CD8-positive, alpha-beta memory T cell (primary cell): ENCODE measurements at regions not wholly inside any gene's neighbourhood (a gene's known extent, or its start where the extent isn't known, plus 50 kb on each side); places are given as distances from the start of the nearest gene placed in this dataset.
A peak's percentile ranks its signal among the peaks of the same experiment; 100 is the strongest.

Source experiments
- CTCF ChIA-PET: fragments of 350-600 bp; sonication (Branson Sonifier 250); formaldehyde crosslinking; loops from one replicate; lab custom pipeline; 2021; ENCODE audit warnings: antibody characterized with exemption; lab: Charles Lee
- POLR2A ChIA-PET: fragments of 350-600 bp; sonication (Branson Sonifier 250); formaldehyde crosslinking; loops from one replicate; lab custom pipeline; 2021; ENCODE audit warnings: antibody characterized with exemption; lab: Charles Lee
- DNase-seq, 5 donors: peaks; one replicate each; pipeline versions ENCODE4 v3.0.0 to v3.0.0-alpha.2; 2020 to 2022; ENCODE audit warnings: mixed read lengths in 1 of 5
- H3K27ac ChIP-seq: one replicate; pipeline ENCODE4 v1.7.0; 2013; ENCODE audit warnings: low read depth, mild to moderate bottlenecking, low read length, moderate library complexity
- H3K27me3 ChIP-seq: 2 replicates; pipeline ENCODE4 v1.7.0; 2013; ENCODE audit warnings: low read length, mild to moderate bottlenecking; ENCODE audit not compliant: insufficient read depth, poor library complexity, severe bottlenecking
- H3K36me3 ChIP-seq: 2 replicates; pipeline ENCODE4 v1.7.0; 2013; ENCODE audit warnings: mild to moderate bottlenecking, low read length, moderate library complexity; ENCODE audit not compliant: insufficient read depth
- H3K4me1 ChIP-seq: 2 replicates; pipeline ENCODE4 v1.7.0; 2013; ENCODE audit warnings: mild to moderate bottlenecking, low read length, moderate library complexity; ENCODE audit not compliant: insufficient read depth
- H3K4me3 ChIP-seq: 2 replicates; pipeline ENCODE4 v1.7.0; 2013; ENCODE audit warnings: mild to moderate bottlenecking, low read length
- H3K9me3 ChIP-seq: 2 replicates; pipeline ENCODE4 v1.7.0; 2013; ENCODE audit warnings: mild to moderate bottlenecking, low read length
- H3K27ac Mint-ChIP-seq, 8 donors: one replicate each; pipeline ENCODE4 v1.8.0; 2020 to 2021; ENCODE audit warnings: mixed read lengths in 8 of 8, mild to moderate bottlenecking in 6 of 8, inconsistent platforms in 3 of 8, moderate library complexity in 3 of 8
- H3K27me3 Mint-ChIP-seq, 2 donors: one replicate each; pipeline ENCODE4 v1.8.0; 2020 to 2021; ENCODE audit warnings: mixed read lengths in 2 of 2, mild to moderate bottlenecking in 1 of 2, moderate library complexity in 1 of 2
- H3K36me3 Mint-ChIP-seq, 3 donors: one replicate each; pipeline ENCODE4 v1.8.0; 2020 to 2021; ENCODE audit warnings: mixed read lengths in 3 of 3, inconsistent platforms in 1 of 3, mild to moderate bottlenecking in 1 of 3
- H3K4me1 Mint-ChIP-seq, 3 donors: one replicate each; pipeline ENCODE4 v1.8.0; 2020 to 2021; ENCODE audit warnings: mixed read lengths in 3 of 3, inconsistent platforms in 1 of 3, mild to moderate bottlenecking in 1 of 3
- H3K4me3 Mint-ChIP-seq, 7 donors: one replicate each; pipeline ENCODE4 v1.8.0; 2020 to 2021; ENCODE audit warnings: mixed read lengths in 7 of 7, mild to moderate bottlenecking in 6 of 7, moderate library complexity in 4 of 7, inconsistent platforms in 2 of 7
- H3K9me3 Mint-ChIP-seq, 5 donors: one replicate each; pipeline ENCODE4 v1.8.0; 2020 to 2022; ENCODE audit warnings: mixed read lengths in 5 of 5, mild to moderate bottlenecking in 3 of 5, moderate library complexity in 2 of 5, inconsistent platforms in 1 of 5

DNA sequence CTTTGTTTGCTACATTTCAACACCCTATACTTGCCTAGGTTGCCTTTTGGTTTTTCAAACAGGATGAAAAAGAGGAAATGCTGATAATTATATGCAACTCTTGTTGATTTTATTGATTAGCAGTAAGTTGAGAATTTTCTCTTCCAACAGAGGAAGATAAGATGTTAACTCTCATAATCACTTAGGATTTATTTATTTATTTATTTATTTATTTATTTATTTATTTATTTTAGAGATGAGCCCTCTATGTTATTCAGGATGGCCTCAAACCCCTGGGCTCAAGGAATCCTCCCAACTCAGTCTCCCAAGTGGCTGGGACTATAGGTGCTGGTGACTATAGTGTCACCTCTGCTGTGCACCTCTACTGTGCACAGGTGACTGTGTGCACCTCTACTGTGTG lies 111.4 kb upstream of the GLS start:
- Mint-ChIP-seq H3K27me3 (no peaks in the 10 kb centered on the region), H3K27ac (no peak overlapping the region), H3K36me3 (no peaks in the 10 kb centered on the region), H3K4me3 (no peak overlapping the region), H3K4me1 (peaks cover 0 to under 1% (median 0%) of the 10 kb centered on the region in 3 donors), H3K9me3 (peaks cover 0 to 2% (median 0%) of the 10 kb centered on the region in 5 donors)
- no peak overlapping the region for H3K27ac ChIP-seq
- no peaks in the 10 kb centered on the region for H3K27me3 ChIP-seq
- CTCF ChIA-PET, result no interaction called here
- no peak for DNase-seq
- no peak overlapping the region for H3K4me3 ChIP-seq
- no peaks in the 10 kb centered on the region for H3K9me3 ChIP-seq
- POLR2A ChIA-PET, result no interaction called here
- H3K4me1 ChIP-seq, result peaks cover under 1% of the 10 kb centered on the region
- no peaks in the 10 kb centered on the region for H3K36me3 ChIP-seq

DNA sequence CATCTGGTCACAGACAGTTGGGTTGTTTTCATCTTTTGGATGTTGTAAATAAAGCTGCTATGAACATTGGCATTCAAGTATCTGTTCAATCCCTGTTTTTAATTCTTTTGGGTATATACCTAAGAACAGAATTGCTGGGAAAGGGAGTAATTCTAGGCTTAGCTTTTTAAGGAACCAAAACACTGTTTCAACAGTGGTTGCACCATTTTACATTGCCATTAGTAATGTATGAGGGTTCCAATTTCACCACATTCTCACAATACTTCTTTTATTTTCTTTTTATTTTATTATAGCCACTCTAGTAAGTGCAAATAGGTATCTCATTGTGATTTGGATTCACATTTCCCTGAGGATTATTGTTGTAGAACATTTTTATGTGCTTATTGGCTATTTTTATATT lies 108.9 kb upstream of the GLS start:
- H3K27me3 Mint-ChIP-seq, result no peaks in the 10 kb centered on the region
- Histone ChIP-seq H3K27me3 (no peaks in the 10 kb centered on the region), H3K9me3 (no peaks in the 10 kb centered on the region), H3K36me3 (no peaks in the 10 kb centered on the region), H3K4me1 (no peaks in the 10 kb centered on the region), H3K27ac (no peak overlapping the region), H3K4me3 (no peak overlapping the region)
- no peak overlapping the region for H3K4me3 Mint-ChIP-seq
- H3K9me3 Mint-ChIP-seq, result peaks cover 0 to 2% (median 0%) of the 10 kb centered on the region in 5 donors
- H3K27ac Mint-ChIP-seq, result no peak overlapping the region
- CTCF ChIA-PET, result no interaction called here
- no peaks in the 10 kb centered on the region for H3K36me3 Mint-ChIP-seq
- no peak for DNase-seq
- POLR2A ChIA-PET, result no interaction called here
- H3K4me1 Mint-ChIP-seq, result no peaks in the 10 kb centered on the region

DNA sequence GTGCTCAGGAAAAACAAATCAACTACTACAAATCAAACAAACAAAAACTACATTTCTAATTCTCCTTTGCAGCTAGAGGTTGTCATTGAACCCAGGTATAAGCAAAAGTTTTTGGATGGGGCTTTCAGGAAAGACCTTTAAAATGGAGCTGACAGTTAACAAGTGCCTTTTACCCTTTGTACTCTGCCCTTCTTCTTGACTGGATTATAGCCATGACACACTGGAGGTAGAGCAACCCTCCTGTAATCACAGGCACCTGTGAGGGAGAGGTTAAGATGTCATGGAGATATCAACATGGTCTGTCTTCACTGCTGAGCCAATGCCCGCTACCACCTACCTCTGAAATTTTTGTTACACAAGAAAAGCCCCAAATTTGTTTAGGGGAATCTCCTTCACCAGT lies 100.0 kb upstream of the GLS start:
- CTCF ChIA-PET, result interaction anchor here (0.7 kb wide), 1 partner anchor 760 kb away, joined by 3 read pairs; no protein-coding TSS in a partner anchor
- Mint-ChIP-seq H3K4me1 (peaks cover 0 to 3% (median 0%) of the 10 kb centered on the region in 3 donors), H3K9me3 (no peaks in the 10 kb centered on the region), H3K27me3 (peaks cover 7 to 11% of the 10 kb centered on the region in 2 donors), H3K4me3 (no peak overlapping the region), H3K27ac (no peak overlapping the region), H3K36me3 (peaks cover 0 to 3% (median 0%) of the 10 kb centered on the region in 3 donors)
- Histone ChIP-seq H3K27me3 (no peaks in the 10 kb centered on the region), H3K4me1 (no peaks in the 10 kb centered on the region), H3K27ac (no peak overlapping the region), H3K9me3 (no peaks in the 10 kb centered on the region), H3K36me3 (no peaks in the 10 kb centered on the region), H3K4me3 (no peak overlapping the region)
- no peak for DNase-seq
- POLR2A ChIA-PET, result no interaction called here

DNA sequence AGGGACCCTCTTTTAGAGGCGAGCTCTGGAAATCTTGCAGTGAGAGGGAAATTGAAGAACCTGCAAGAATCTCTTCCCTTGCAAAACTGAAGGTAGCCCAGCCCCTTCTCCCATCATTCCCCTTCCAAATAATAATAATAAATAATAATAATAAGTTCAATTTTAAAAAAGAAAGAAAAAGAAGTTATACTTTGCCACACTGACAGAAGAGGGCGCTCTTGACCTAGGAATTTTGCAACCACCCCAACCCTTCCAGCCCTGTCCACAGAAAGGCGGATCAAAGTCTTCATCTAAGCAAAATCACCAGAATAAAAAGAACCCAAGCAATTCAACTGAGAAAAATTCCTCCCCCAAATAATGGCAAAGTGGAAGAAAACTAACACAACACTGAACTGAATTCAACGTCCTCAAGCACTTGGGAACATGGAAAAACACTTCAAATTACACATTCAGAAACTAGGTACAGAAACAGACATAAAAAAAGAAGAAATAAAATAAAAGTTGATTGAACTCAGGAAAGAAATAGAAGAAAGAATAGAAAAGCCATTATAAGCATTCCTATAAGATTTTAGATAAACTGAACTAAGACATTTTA lies 98.9 kb upstream of the GLS start:
- H3K4me1 ChIP-seq, result no peaks in the 10 kb centered on the region
- H3K36me3 ChIP-seq, result no peaks in the 10 kb centered on the region
- peak; percentile 23 to 60 (median 27) for DNase-seq
- Mint-ChIP-seq H3K4me3 (no peak overlapping the region), H3K27me3 (peaks cover 7 to 11% of the 10 kb centered on the region in 2 donors), H3K27ac (no peak overlapping the region), H3K4me1 (peaks cover 0 to 3% (median 0%) of the 10 kb centered on the region in 3 donors), H3K9me3 (no peaks in the 10 kb centered on the region), H3K36me3 (peaks cover 0 to 3% (median 0%) of the 10 kb centered on the region in 3 donors)
- CTCF ChIA-PET, result no interaction called here
- no peaks in the 10 kb centered on the region for H3K9me3 ChIP-seq
- no peaks in the 10 kb centered on the region for H3K27me3 ChIP-seq
- no peak overlapping the region for H3K4me3 ChIP-seq
- H3K27ac ChIP-seq, result no peak overlapping the region
- POLR2A ChIA-PET, result no interaction called here

DNA sequence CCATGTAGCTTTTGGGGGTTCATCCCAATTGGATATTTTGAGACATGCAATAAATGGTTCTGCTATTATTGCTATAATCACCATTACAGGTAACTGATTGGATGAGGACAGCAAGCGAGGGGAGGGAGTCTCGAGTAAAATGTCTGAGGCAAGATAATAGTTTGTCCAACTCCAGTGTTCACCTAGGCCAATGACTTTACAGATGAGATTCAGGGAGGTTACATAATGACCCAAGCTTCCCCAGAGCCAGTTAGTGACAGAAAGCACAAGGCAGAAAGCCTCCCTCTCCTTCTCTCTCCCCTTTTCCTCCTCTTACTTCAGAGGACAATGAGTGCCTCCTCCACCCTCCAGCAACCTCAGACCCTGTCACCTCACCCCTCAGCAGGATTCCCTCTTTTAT lies 98.4 kb upstream of the GLS start:
- H3K4me3 ChIP-seq, result no peak overlapping the region
- no peaks in the 10 kb centered on the region for H3K4me1 ChIP-seq
- no peaks in the 10 kb centered on the region for H3K27me3 ChIP-seq
- ChIA-PET POLR2A (no interaction called here), CTCF (no interaction called here)
- no peaks in the 10 kb centered on the region for H3K9me3 Mint-ChIP-seq
- peaks cover 5 to 11% of the 10 kb centered on the region in 2 donors for H3K27me3 Mint-ChIP-seq
- H3K4me1 Mint-ChIP-seq, result peaks cover 0 to 3% (median 0%) of the 10 kb centered on the region in 3 donors
- H3K9me3 ChIP-seq, result no peaks in the 10 kb centered on the region
- DNase-seq, result no peak
- no peaks in the 10 kb centered on the region for H3K36me3 ChIP-seq
- no peak overlapping the region for H3K4me3 Mint-ChIP-seq
- H3K27ac ChIP-seq, result no peak overlapping the region
- H3K27ac Mint-ChIP-seq, result peak overlapping the region in 2 of 8 donors; percentile 3 to 50
- peaks cover 0 to 3% (median 0%) of the 10 kb centered on the region in 3 donors for H3K36me3 Mint-ChIP-seq

DNA sequence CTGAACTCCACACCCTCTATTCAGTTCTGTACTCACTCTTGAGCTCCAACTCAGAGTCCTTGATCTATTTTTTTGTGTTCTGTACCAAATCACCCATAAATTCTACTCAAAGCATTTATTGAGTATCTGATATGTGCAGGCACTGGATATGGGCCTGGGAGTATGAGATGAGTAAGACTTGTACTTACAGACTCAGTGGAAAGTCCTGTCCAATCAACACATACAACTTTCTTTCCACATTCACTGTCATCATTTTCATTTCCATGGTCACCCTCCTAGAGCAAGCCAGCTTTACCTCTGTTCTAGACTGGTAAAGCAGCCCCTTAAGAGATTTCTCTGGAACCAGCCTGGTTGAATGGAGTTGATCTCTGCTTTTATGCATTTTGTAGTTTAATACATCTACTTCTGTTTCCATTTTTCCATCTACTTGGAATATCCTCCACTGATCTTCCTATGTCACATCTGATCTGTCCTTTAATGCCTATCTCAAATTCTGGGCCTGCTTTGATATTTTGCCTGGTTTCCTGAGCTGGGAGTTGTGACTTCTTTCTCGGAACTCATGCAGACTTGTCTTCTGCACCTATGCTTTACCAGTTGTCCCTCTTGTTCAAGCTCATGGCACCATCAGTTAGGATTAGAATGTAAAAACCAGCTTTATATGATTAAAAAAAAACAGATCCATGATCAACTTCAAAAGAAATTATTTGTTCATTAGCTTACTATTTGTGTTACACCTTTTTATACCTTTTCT lies 96.9 kb upstream of the GLS start:
- H3K9me3 Mint-ChIP-seq, result no peaks in the 10 kb centered on the region
- peaks cover 4 to 11% of the 10 kb centered on the region in 2 donors for H3K27me3 Mint-ChIP-seq
- no peak overlapping the region for H3K27ac ChIP-seq
- H3K4me1 Mint-ChIP-seq, result peaks cover 0 to 3% (median 0%) of the 10 kb centered on the region in 3 donors
- H3K9me3 ChIP-seq, result no peaks in the 10 kb centered on the region
- ChIA-PET CTCF (interaction anchor here (0.9 to 1.1 kb wide), 4 partner anchors 9 to 213 kb away, joined by 3 to 4 read pairs (median 3); no protein-coding TSS in a partner anchor), POLR2A (no interaction called here)
- no peaks in the 10 kb centered on the region for H3K27me3 ChIP-seq
- DNase-seq, result no peak
- H3K4me1 ChIP-seq, result no peaks in the 10 kb centered on the region
- H3K27ac Mint-ChIP-seq, result no peak overlapping the region
- peaks cover 0 to 3% (median 0%) of the 10 kb centered on the region in 3 donors for H3K36me3 Mint-ChIP-seq
- no peak overlapping the region for H3K4me3 ChIP-seq
- no peak overlapping the region for H3K4me3 Mint-ChIP-seq
- no peaks in the 10 kb centered on the region for H3K36me3 ChIP-seq

DNA sequence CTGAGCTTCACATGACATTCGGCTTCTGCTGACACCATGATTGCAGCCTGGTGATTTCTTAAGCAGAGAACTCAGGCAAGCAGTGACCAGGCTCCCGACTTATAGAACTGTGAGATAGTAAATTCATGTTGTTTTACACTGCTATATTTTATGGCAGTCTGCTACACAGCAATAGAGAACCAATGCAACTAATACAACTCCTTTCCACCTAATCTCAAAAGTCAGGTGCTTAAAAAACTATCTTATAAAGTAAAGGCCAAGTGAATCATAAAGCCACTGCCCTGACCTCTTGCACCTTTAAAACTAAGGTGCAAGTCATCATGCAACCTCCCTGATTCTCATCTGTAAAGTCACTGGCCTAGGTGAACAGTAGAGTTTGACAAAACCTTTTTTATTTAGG lies 95.3 kb upstream of the GLS start:
- H3K4me1 ChIP-seq, result no peaks in the 10 kb centered on the region
- Mint-ChIP-seq H3K4me1 (peaks cover 0 to 3% (median 0%) of the 10 kb centered on the region in 3 donors), H3K27ac (no peak overlapping the region), H3K27me3 (peaks cover 3 to 11% of the 10 kb centered on the region in 2 donors), H3K4me3 (no peak overlapping the region), H3K9me3 (no peaks in the 10 kb centered on the region), H3K36me3 (peaks cover 0 to 3% (median 0%) of the 10 kb centered on the region in 3 donors)
- POLR2A ChIA-PET, result no interaction called here
- no peak overlapping the region for H3K4me3 ChIP-seq
- no peaks in the 10 kb centered on the region for H3K36me3 ChIP-seq
- H3K27ac ChIP-seq, result no peak overlapping the region
- CTCF ChIA-PET, result no interaction called here
- no peaks in the 10 kb centered on the region for H3K27me3 ChIP-seq
- no peak for DNase-seq
- no peaks in the 10 kb centered on the region for H3K9me3 ChIP-seq

DNA sequence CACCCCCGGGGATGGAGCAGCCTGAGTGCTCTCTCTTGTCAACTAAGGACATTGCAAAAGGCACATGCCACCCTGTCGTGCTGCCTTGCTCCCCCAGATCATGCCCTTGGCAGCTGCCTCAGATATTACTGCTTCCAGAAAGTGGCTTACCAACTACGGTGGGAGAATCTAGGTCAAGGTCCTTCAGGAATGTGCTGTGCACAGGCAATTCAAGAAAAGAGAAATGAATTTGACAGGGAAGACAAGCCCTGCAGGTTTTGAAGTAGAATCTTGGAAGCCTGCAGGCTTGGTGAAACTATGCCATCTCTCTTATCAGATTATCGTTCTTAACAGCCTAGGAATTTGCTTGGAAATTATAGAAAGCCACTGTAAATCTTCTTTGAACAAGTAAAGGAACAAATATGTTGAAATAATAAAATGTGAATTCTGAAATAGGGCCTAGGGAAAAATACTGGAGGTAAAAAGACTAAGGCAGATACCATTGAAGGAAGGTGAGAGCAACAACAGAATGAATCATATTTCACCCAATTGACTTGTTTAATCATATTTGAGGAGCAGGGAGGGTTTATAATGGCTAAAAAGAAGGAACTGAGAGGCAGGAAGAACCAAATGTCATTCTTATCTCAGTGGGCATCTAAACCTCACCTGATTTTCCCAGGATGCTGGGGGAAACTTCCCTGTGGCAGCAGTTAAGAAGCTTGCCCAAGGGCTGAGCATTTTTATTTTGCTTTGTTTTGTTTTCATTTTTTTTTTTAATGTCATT lies 94.0 kb upstream of the GLS start:
- no peak for DNase-seq
- H3K4me3 ChIP-seq, result no peak overlapping the region
- ChIA-PET POLR2A (no interaction called here), CTCF (no interaction called here)
- no peaks in the 10 kb centered on the region for H3K36me3 ChIP-seq
- no peaks in the 10 kb centered on the region for H3K27me3 ChIP-seq
- Mint-ChIP-seq H3K4me1 (peaks cover 3 to 6% (median 4%) of the 10 kb centered on the region in 3 donors), H3K4me3 (no peak overlapping the region), H3K9me3 (no peaks in the 10 kb centered on the region), H3K27ac (no peak overlapping the region), H3K36me3 (peaks cover 0 to 3% (median 0%) of the 10 kb centered on the region in 3 donors), H3K27me3 (peaks cover 0 to 4% of the 10 kb centered on the region in 2 donors)
- H3K9me3 ChIP-seq, result no peaks in the 10 kb centered on the region
- H3K27ac ChIP-seq, result no peak overlapping the region
- H3K4me1 ChIP-seq, result no peaks in the 10 kb centered on the region
